Smooth muscle cell (in vitro differentiated cells): ENCODE measurements at regions not wholly inside any gene's neighbourhood (a gene's known extent, or its start where the extent isn't known, plus 50 kb on each side); places are given as distances from the start of the nearest gene placed in this dataset.

Source experiments
- DNase-seq: peaks from one replicate; lab custom pipeline; 2025; ENCODE audit not compliant: unreplicated experiment; lab: John Stamatoyannopoulos, UW
- H2AFZ ChIP-seq: fragments of 200-600 bp; sonication (generic); 2 replicates; pipeline ENCODE4 v1.6.0; 2016; ENCODE audit warnings: antibody characterized with exemption, low read depth, mild to moderate bottlenecking
- H3F3A ChIP-seq: fragments of 200-600 bp; sonication (generic); 2 replicates; pipeline ENCODE4 v1.6.0; 2017; ENCODE audit warnings: antibody characterized with exemption, low read depth
- H3K27ac ChIP-seq: fragments of 200-600 bp; sonication (generic); 2 replicates; pipeline ENCODE4 v1.5.1; 2016; ENCODE audit warnings: low read depth, mild to moderate bottlenecking
- H3K27me3 ChIP-seq: fragments of 200-600 bp; sonication (generic); 2 replicates; pipeline ENCODE4 v1.6.1; 2016; ENCODE audit warnings: low read depth, mild to moderate bottlenecking
- H3K36me3 ChIP-seq: fragments of 200-600 bp; sonication (generic); 2 replicates; pipeline ENCODE4 v1.5.1; 2016; ENCODE audit warnings: low read depth
- H3K4me1 ChIP-seq: fragments of 200-600 bp; sonication (generic); 2 replicates; pipeline ENCODE4 v1.5.1; 2016; ENCODE audit warnings: low read depth
- H3K4me2 ChIP-seq: fragments of 200-600 bp; sonication (generic); 2 replicates; pipeline ENCODE4 v1.6.0; 2016; ENCODE audit warnings: mild to moderate bottlenecking
- H3K4me3 ChIP-seq: fragments of 200-600 bp; sonication (generic); 2 replicates; pipeline ENCODE4 v1.5.1; 2016; ENCODE audit warnings: mild to moderate bottlenecking
- H3K79me2 ChIP-seq: fragments of 200-600 bp; sonication (generic); 2 replicates; pipeline ENCODE4 v1.6.0; 2016; ENCODE audit warnings: low read depth, mild to moderate bottlenecking
- H3K9ac ChIP-seq: fragments of 200-600 bp; sonication (generic); 2 replicates; pipeline ENCODE4 v1.6.0; 2016; ENCODE audit warnings: low read depth
- H3K9me3 ChIP-seq: fragments of 200-600 bp; sonication (generic); replicated peaks from 2 replicates; pipeline ENCODE4 v1.5.1; 2016; ENCODE audit warnings: low read depth
- H4K20me1 ChIP-seq: fragments of 200-600 bp; sonication (generic); 2 replicates; pipeline ENCODE4 v1.6.0; 2016; ENCODE audit warnings: low read depth
- CTCF ChIP-seq: fragments of 200-600 bp; sonication (generic); IDR thresholded peaks from 2 replicates; pipeline ENCODE4 v1.5.1; 2017; ENCODE audit warnings: borderline replicate concordance, mild to moderate bottlenecking, antibody characterized with exemption; ENCODE audit not compliant: insufficient read depth, poor library complexity, severe bottlenecking
- WGBS: methylation state at CpG from one replicate; pipeline ENCODE4 v1.1.7; 2016; ENCODE audit warnings: low lambda C conversion rate; 5-methylcytosine and 5-hydroxymethylcytosine counted together

- H2AFZ ChIP-seq: no peak overlapping the region
- TF ChIP-seq CTCF: no peak
- no peaks in the 10 kb centered on the region for H3K36me3 ChIP-seq
- H3K9ac ChIP-seq: no peak overlapping the region
- no peak overlapping the region for H3K27ac ChIP-seq
- H3F3A ChIP-seq: no peaks in the 10 kb centered on the region
- H3K4me3 ChIP-seq: no peak overlapping the region
- WGBS: 79% methylated on average over 2 of the region's 2 CpGs
- no peaks in the 10 kb centered on the region for H4K20me1 ChIP-seq
- no peak overlapping the region for H3K4me2 ChIP-seq
- no peaks in the 10 kb centered on the region for H3K9me3 ChIP-seq
- H3K4me1 ChIP-seq: no peaks in the 10 kb centered on the region
- no peak for DNase-seq
- no peaks in the 10 kb centered on the region for H3K27me3 ChIP-seq
- H3K79me2 ChIP-seq: no peaks in the 10 kb centered on the region
Observed at GRCh38 chr2:136487421-136487820, 277.9 kb upstream of the THSD7B start.

GRCh38 chr2:136486115-136486514 is 279.2 kb upstream of the THSD7B start:
- no peaks in the 10 kb centered on the region for H3K4me1 ChIP-seq
- WGBS: 95% methylated on average over 10 of the region's 10 CpGs
- DNase-seq: no peak

GRCh38 chr2:136482966-136483365 is 282.4 kb upstream of the THSD7B start:
- Histone ChIP-seq H3K4me2 (no peak overlapping the region), H3F3A (no peaks in the 10 kb centered on the region), H3K27me3 (no peaks in the 10 kb centered on the region), H3K27ac (no peak overlapping the region), H3K4me3 (no peak overlapping the region), H3K9me3 (no peaks in the 10 kb centered on the region), H2AFZ (no peak overlapping the region), H3K4me1 (no peaks in the 10 kb centered on the region), H4K20me1 (no peaks in the 10 kb centered on the region), H3K79me2 (no peaks in the 10 kb centered on the region), H3K36me3 (no peaks in the 10 kb centered on the region), H3K9ac (no peak overlapping the region)
- TF ChIP-seq CTCF: no peak
- WGBS: 75% methylated on average over 3 of the region's 3 CpGs
- DNase-seq: no peak

More at GRCh38 chr2:136486115-136486514, 279.2 kb upstream of the THSD7B start:
- Histone ChIP-seq H3K27ac (no peak overlapping the region), H3K36me3 (no peaks in the 10 kb centered on the region), H3K79me2 (no peaks in the 10 kb centered on the region), H3K9me3 (no peaks in the 10 kb centered on the region), H3F3A (no peaks in the 10 kb centered on the region), H3K4me3 (no peak overlapping the region), H3K27me3 (no peaks in the 10 kb centered on the region), H3K4me2 (no peak overlapping the region), H2AFZ (no peak overlapping the region), H3K9ac (no peak overlapping the region), H4K20me1 (no peaks in the 10 kb centered on the region)
- TF ChIP-seq CTCF: no peak

- H3K27ac ChIP-seq: no peak overlapping the region
- no peak for DNase-seq
- no peaks in the 10 kb centered on the region for H3K9me3 ChIP-seq
- H3K4me1 ChIP-seq: no peaks in the 10 kb centered on the region
- H3F3A ChIP-seq: no peaks in the 10 kb centered on the region
- no peak overlapping the region for H3K9ac ChIP-seq
- H3K79me2 ChIP-seq: no peaks in the 10 kb centered on the region
- H3K4me3 ChIP-seq: no peak overlapping the region
- WGBS: 85% methylated on average over 2 of the region's 2 CpGs
- TF ChIP-seq CTCF: no peak
- no peaks in the 10 kb centered on the region for H3K27me3 ChIP-seq
- no peaks in the 10 kb centered on the region for H4K20me1 ChIP-seq
- H3K36me3 ChIP-seq: no peaks in the 10 kb centered on the region
- H3K4me2 ChIP-seq: no peak overlapping the region
- H2AFZ ChIP-seq: no peak overlapping the region
Observed at GRCh38 chr2:136482006-136482405, 283.3 kb upstream of the THSD7B start.
